HG02763 (cell line): ENCODE measurements at regions not wholly inside any gene's neighbourhood (a gene's known extent, or its start where the extent isn't known, plus 50 kb on each side); places are given as distances from the start of the nearest gene placed in this dataset.

Experiments used
- ATAC-seq: cut with Tn5 transposase; IDR thresholded peaks from one replicate; pipeline ENCODE4 v1.9.1; 2021; ENCODE audit warnings: mild to moderate bottlenecking, moderate library complexity; ENCODE audit not compliant: unreplicated experiment

- no peak for ATAC-seq
Observed at GRCh38 chr10:113219446-113219845, 269.4 kb downstream of the TCF7L2 start.

DNA sequence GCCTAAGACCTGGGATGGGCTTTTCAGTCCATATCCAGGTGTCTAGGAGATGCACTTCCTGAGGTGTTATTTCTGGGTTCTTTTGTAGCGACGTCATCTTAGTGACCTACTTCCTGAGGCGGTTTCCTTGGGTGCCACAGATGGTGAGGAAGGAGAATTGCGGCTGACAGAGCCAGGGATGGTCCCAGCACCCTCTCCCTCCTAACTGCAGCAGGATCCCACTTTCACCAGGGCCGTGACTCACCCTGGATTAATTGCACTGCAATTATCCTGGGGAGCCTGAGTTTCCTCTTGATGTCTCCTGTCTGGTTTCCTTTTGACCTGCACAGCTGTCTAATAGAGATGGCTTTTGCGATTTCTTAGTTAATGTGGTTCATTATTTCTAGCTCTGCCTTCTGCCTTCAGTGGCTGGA lies 271.7 kb downstream of the TCF7L2 start:
- no peak for ATAC-seq

- ATAC-seq: no peak
Observed at GRCh38 chr10:113222207-113222606, 272.2 kb downstream of the TCF7L2 start.

DNA sequence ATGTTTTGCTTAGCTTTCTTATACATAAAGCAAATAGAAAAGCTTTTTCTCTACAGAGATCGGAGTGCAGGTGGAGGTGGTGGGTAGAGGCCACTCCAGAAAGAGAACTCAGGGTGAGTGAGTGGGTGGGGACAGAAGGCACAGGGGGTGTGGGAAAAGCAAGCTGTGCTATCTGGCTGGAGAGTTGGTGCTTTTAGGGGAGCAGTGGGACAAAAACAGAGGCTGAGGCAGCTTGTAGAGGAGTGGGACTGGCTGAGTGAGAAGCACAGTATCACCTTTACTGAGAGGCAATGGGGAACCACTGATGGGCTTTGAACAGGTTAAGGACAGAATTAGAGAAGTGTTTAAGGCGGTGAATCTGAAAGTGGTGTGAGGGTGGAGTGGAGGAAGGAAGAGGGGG lies 275.3 kb downstream of the TCF7L2 start:
- no peak for ATAC-seq

DNA sequence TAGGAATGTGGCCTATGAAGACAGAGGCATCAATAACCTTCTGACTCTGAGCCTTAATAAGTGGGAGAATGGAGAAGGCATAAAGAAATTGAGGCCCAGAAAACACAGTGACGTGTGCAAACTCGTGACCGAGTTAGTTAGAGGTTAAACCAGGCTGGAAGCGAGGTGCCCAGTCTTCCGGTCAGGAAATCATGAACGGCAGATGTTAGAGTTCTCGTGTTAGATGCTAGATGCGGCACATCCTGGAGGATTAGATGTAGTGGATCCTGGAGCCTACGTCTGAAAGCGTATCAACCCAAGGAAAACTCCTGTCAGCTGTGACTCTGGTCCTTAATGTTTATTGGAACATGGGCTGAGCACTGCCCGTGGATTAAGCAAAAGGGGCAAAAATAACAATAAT lies 275.9 kb downstream of the TCF7L2 start:
- no peak for ATAC-seq

DNA sequence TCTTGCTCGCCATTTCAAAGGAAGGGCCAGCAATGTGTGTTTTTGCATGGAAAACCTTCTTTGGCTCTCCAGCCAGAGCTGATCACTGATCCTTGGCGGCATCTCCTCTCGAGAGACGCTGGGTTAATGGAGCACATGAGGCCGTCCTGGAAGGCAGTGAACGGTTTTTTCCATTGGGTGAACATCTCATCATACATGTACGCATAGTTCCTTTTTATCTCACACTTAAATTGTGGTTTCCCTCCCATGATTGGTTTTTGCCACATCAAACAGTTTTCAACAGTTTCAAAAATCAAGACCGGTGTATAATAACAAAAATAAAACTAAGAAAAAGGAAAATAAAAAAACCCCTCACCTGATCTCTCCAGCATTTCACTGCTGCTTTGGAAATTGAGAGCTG lies 276.4 kb downstream of the TCF7L2 start:
- no peak for ATAC-seq

GRCh38 chr10:113226831-113227445 lies 276.9 kb downstream of the TCF7L2 start:
- no peak for ATAC-seq

GRCh38 chr10:113228530-113228929 lies 278.5 kb downstream of the TCF7L2 start:
- no peak for ATAC-seq

DNA sequence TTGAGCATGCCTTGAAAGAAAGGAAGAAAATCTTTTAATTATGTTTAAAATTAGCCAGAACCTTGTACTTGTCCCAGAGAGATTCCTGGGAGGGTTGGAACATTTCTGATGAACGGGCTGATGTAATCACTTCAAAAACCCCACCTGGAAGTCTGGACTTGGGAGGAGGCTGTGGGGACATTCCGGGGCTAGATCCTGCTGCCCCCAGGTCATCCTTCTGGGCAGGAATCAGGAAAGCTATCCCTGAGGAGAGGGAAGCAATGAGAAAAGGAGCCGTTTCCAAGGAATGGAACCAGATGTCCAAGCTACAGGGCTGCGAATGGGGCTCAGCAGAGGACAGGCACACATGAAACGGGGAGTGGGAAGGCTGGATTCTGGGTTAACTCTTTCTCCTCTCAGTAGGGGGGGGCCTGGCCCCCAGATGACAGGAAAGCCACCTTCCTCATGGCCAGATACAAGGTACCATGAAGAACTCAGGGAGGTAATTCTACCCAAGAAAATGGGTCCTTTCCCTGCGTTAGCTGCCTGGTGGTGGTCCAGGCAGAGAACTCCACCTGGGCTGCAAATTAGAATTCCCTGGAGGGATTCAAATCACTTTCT lies 280.1 kb downstream of the TCF7L2 start:
- ATAC-seq: no peak

DNA sequence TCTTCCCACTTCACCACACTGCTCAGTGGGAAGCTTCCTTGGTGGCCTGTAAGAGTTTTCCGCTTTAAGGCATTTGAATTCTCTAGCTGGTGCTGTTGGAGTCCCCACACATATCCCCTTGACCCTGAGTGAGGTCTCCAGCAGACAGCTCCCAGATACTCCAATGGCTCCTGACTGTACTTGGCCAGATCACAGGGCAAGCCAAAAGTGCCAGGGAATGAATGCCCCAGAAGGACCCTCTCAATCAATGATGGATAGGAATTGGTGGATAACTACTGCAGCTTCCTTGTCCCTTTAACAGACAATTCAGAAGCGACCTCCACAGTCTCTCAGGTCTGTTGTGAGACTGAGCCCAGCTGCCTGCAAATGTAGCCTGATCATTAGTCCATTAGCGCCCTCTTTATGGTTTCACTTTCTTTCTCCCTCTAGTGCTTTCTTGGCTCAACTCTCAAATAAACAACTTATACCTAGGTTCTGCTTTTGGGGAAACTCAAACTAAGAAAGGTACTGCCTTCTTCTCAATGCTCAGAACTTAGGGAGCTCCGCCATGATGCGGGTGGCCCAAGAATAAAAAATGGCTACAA lies 283.0 kb downstream of the TCF7L2 start:
- peak; percentile 61 for ATAC-seq

DNA sequence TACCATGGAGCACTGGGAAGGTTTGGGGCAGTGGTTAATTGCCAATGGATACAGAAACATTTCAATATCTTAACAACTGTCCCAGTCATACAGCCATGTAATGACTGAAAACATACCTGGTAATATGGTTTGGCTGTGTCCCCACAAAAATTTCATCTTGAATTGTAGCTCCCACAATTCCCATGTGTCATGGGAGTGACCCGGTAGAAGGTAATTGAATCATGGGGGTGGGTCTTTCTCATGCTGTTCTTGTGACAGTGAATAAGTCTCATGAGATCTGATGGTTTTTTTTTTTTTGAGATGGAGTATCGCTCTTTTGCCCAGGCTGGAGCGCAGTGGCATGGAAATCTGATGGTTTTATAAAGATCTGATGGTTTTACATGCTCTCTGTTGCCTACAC lies 284.4 kb downstream of the TCF7L2 start:
- ATAC-seq: no peak

GRCh38 chr10:113235508-113235907 lies 285.5 kb downstream of the TCF7L2 start:
- no peak for ATAC-seq

DNA sequence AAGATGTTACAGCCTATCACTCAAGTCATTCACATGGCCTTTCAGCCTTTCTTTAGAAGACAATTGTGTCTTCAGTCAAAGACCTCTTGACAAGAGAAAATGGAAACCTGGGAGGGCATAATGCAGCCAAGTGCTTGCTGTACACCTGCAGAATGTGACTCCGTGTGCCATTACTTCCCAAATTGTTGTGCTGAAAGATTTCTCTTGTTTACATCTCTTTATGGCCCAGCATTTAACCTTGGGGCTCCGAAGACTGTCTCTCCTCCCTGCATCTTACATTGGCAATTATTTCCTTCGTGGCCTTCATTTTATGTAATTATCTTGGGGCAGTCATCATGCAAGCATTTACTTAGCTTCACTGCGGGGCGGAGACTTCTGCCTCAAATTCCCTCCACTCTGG lies 287.0 kb downstream of the TCF7L2 start:
- ATAC-seq: no peak

- ATAC-seq: no peak
Observed at GRCh38 chr10:113239566-113240350, 289.7 kb downstream of the TCF7L2 start.

DNA sequence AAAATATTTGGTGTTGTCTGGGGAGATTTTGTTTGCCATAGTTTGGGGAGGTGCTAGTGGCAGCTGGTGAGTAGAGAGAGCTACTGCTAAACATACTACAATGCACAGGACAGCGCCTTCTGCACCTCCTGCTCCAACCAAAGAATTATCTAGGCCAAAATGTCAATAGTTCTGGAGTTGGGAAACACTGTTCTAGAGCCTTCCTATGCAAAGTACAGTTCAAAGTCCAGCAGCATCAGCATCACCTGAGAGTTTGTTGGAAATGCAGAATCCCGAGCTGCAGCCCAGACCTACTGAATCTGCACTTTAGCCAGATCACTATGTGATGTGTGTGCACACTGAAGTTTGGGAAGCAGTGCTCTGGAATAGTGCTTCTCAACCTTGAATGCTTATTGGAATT lies 290.7 kb downstream of the TCF7L2 start:
- no peak for ATAC-seq

DNA sequence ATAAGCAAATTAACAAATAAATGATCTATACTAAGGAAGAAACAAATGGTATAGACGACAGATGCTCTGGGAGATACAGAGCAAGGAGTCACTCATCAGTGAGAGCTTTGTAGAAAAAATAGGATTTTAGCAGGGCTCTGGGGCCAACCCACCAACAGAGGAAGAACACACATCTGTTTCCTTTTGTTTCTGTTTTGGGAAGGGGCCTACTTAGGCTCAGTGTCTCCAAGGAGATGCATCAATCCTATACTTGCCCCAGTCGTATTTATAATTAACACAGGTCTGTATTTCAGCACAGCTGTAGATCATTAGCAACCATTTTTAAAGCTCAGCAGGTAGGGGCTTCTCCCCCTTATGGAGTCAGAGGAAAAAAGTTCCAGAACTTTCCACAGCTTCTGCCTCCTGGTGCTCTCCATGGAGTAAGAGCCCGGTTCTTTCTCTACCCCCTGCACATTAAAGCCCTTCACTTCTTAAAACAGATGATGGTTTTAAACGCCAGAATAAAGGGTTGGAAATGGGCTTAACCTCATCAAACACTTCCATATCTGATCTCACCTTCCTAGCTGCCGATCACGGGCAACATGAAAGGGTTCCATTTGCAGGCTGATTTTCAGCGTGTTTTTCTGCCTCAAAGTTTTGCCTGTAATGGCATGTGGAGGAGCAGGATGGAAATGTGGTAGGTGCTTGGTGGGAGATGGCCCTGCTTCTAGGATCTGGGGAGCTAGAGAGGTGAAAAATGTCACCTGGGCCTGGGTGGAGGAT lies 291.7 kb downstream of the TCF7L2 start:
- no peak for ATAC-seq

GRCh38 chr10:113243311-113243710 lies 293.3 kb downstream of the TCF7L2 start:
- no peak for ATAC-seq

GRCh38 chr10:113244750-113245149 lies 294.7 kb downstream of the TCF7L2 start:
- ATAC-seq: no peak

DNA sequence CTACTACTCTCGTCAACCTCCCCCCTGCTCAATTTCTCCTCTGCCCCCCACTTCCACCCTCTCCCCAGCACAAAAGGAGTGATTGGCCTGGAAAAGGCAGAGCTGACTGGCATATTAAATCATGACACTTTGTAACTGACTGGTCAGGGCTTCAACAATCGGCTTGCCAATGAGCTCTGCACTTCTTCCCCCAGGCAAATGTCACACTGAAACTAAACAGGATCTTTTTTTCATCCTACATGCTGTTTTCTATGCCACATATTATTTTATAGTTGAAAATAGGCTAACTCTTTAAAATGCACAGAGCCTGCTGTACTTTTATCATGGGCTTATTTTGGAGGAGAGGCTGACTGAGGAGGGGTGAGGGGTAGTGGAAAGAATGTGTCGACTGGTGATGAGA lies 295.2 kb downstream of the TCF7L2 start:
- no peak for ATAC-seq

DNA sequence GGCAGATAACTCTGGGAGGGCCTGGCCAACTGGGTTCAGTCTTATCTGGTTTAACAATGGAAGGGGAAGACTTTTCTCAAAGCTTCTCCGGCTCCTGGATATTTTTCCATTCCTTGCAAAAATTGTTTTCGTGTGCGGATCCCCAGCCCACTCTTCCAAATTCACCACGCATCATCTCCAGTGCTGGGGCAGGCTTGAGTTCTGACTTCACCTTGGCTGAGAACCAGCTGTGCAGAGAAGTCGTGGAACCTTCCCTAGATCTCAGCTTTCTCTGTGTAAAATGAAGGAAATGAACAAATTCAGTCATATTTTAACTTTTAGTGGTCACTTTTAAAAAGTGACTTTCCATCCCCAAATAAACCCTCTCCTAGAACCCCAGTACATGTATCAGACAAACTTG lies 297.0 kb downstream of the TCF7L2 start:
- ATAC-seq: no peak
